ENCODE measurements at regions not wholly inside any gene's neighbourhood (a gene's known extent, or its start where the extent isn't known, plus 50 kb on each side); places are given as distances from the start of the nearest gene placed in this dataset.

GRCh38 chr2:59041139-59041538 lies 800.0 kb upstream of the FANCL start:
- Histone ChIP-seq H3K27me3 (ENCODE audit: insufficient read depth, insufficient read length) (no peaks in the 10 kb centered on the region), H3K4me1 (ENCODE audit: insufficient read depth, insufficient read length) (no peaks in the 10 kb centered on the region), H3K9ac (ENCODE audit: insufficient read length, low read depth) (no peak overlapping the region), H3K9me3 (ENCODE audit: insufficient read depth, low read length) (no peaks in the 10 kb centered on the region), H3K36me3 (ENCODE audit: insufficient read depth, insufficient read length, low read length) (no peaks in the 10 kb centered on the region), H3K4me3 (ENCODE audit: insufficient read length, low read depth) (no peak overlapping the region)
- DNase-seq (ENCODE audit: low read depth, low spot score), result no peak
- TF ChIP-seq SUZ12 (IDR thresholded peaks at IDR 0.05; ENCODE audit: extremely low read depth, insufficient read depth, insufficient read length) (no peak), YY1 (IDR thresholded peaks at IDR 0.05; ENCODE audit: insufficient read depth, insufficient read length) (no peak), ZNF274 (IDR thresholded peaks at IDR 0.05; ENCODE audit: low read depth, low read length) (no peak)

- TF ChIP-seq ZNF274 (IDR thresholded peaks at IDR 0.05; ENCODE audit: low read depth, low read length) (no peak), YY1 (IDR thresholded peaks at IDR 0.05; ENCODE audit: insufficient read depth, insufficient read length) (no peak), SUZ12 (IDR thresholded peaks at IDR 0.05; ENCODE audit: extremely low read depth, insufficient read depth, insufficient read length) (no peak)
- no peak overlapping the region for H3K9ac ChIP-seq (ENCODE audit: insufficient read length, low read depth)
- no peak overlapping the region for H3K4me3 ChIP-seq (ENCODE audit: insufficient read length, low read depth)
- no peaks in the 10 kb centered on the region for H3K4me1 ChIP-seq (ENCODE audit: insufficient read depth, insufficient read length)
- no peaks in the 10 kb centered on the region for H3K36me3 ChIP-seq (ENCODE audit: insufficient read depth, insufficient read length, low read length)
- no peak for DNase-seq (ENCODE audit: low read depth, low spot score)
- no peaks in the 10 kb centered on the region for H3K9me3 ChIP-seq (ENCODE audit: insufficient read depth, low read length)
- H3K27me3 ChIP-seq (ENCODE audit: insufficient read depth, insufficient read length), result no peaks in the 10 kb centered on the region
Observed at GRCh38 chr2:59034837-59035236, 793.7 kb upstream of the FANCL start.

DNA sequence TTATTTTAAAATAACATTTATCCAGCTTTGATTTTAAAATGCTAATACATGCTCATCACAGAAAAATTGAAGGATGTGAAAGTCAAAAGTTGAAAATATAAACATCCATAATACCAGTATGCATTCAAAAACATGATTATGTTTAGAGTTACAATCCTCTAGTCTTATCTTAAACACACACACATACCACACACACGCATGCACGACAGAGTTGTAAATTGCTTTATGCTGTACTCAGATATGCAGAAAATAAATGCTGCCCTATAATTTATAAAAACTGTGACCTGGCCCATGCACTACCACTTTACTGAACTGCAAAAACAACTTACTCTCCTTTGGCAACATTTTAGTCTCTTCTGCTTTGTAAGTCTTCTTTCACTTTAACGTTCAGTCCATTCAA lies 793.0 kb upstream of the FANCL start:
- DNase-seq (ENCODE audit: low read depth, low spot score), result no peak
- TF ChIP-seq ZNF274 (IDR thresholded peaks at IDR 0.05; ENCODE audit: low read depth, low read length), result no peak
- no peak for TF ChIP-seq YY1 (IDR thresholded peaks at IDR 0.05; ENCODE audit: insufficient read depth, insufficient read length)
- TF ChIP-seq SUZ12 (IDR thresholded peaks at IDR 0.05; ENCODE audit: extremely low read depth, insufficient read depth, insufficient read length), result no peak
- H3K9me3 ChIP-seq (ENCODE audit: insufficient read depth, low read length), result no peaks in the 10 kb centered on the region
- H3K9ac ChIP-seq (ENCODE audit: insufficient read length, low read depth), result no peak overlapping the region
- no peaks in the 10 kb centered on the region for H3K36me3 ChIP-seq (ENCODE audit: insufficient read depth, insufficient read length, low read length)
- no peak overlapping the region for H3K4me3 ChIP-seq (ENCODE audit: insufficient read length, low read depth)
- no peaks in the 10 kb centered on the region for H3K4me1 ChIP-seq (ENCODE audit: insufficient read depth, insufficient read length)
- H3K27me3 ChIP-seq (ENCODE audit: insufficient read depth, insufficient read length), result no peaks in the 10 kb centered on the region

DNA sequence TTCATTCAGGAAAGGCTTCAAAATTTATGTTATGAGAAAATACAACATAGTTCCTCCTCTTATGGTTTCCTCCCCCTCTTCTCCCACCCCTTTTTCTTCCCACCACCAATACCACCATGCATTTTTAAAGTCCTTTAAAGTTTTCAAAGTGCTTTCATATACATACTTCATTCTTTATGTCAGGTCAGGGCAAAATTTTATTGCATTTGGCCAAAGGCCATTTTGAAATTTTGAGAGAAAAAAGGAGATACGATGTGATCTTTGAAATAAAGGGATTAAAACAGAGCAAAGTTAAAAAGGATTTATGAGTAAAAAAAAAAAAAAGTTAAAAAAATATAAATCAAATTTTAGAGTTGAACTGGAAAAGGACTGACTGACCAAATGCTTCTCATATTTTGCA lies 792.5 kb upstream of the FANCL start:
- DNase-seq (ENCODE audit: low read depth, low spot score), result no peak
- Histone ChIP-seq H3K36me3 (ENCODE audit: insufficient read depth, insufficient read length, low read length) (no peaks in the 10 kb centered on the region), H3K4me1 (ENCODE audit: insufficient read depth, insufficient read length) (no peaks in the 10 kb centered on the region)

DNA sequence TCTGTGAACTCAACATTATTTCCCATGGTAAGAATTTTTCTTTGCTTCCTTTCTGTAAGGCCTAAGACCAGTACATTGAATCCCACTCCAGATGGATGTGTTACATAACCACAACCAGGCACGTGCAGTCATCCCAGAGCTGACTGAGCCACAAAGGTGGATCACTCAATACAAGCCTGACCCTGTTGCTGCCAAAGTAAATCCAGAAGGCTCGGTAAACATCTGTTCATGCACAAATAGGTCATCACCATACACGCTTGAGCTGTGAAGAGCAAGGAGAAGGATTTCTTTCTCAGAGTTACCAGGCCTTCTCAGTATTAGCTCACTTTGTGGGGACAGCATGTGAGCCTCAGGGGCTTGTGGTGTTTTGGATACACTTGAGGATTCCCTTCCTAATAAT lies 791.4 kb upstream of the FANCL start:
- no peaks in the 10 kb centered on the region for H3K9me3 ChIP-seq (ENCODE audit: insufficient read depth, low read length)
- no peak overlapping the region for H3K9ac ChIP-seq (ENCODE audit: insufficient read length, low read depth)
- no peak for TF ChIP-seq ZNF274 (IDR thresholded peaks at IDR 0.05; ENCODE audit: low read depth, low read length)
- no peak for TF ChIP-seq YY1 (IDR thresholded peaks at IDR 0.05; ENCODE audit: insufficient read depth, insufficient read length)
- no peak for TF ChIP-seq SUZ12 (IDR thresholded peaks at IDR 0.05; ENCODE audit: extremely low read depth, insufficient read depth, insufficient read length)
- DNase-seq (ENCODE audit: low read depth, low spot score), result no peak
- no peaks in the 10 kb centered on the region for H3K36me3 ChIP-seq (ENCODE audit: insufficient read depth, insufficient read length, low read length)
- H3K27me3 ChIP-seq (ENCODE audit: insufficient read depth, insufficient read length), result no peaks in the 10 kb centered on the region
- H3K4me3 ChIP-seq (ENCODE audit: insufficient read length, low read depth), result no peak overlapping the region
- H3K4me1 ChIP-seq (ENCODE audit: insufficient read depth, insufficient read length), result no peaks in the 10 kb centered on the region

More for the DNA sequence above, 792.5 kb upstream of the FANCL start:
- Histone ChIP-seq H3K27me3 (ENCODE audit: insufficient read depth, insufficient read length) (no peaks in the 10 kb centered on the region), H3K4me3 (ENCODE audit: insufficient read length, low read depth) (no peak overlapping the region), H3K9me3 (ENCODE audit: insufficient read depth, low read length) (no peaks in the 10 kb centered on the region), H3K9ac (ENCODE audit: insufficient read length, low read depth) (no peak overlapping the region)
- TF ChIP-seq SUZ12 (IDR thresholded peaks at IDR 0.05; ENCODE audit: extremely low read depth, insufficient read depth, insufficient read length), result no peak
- TF ChIP-seq ZNF274 (IDR thresholded peaks at IDR 0.05; ENCODE audit: low read depth, low read length), result no peak
- no peak for TF ChIP-seq YY1 (IDR thresholded peaks at IDR 0.05; ENCODE audit: insufficient read depth, insufficient read length)

GRCh38 chr2:59029058-59029457 lies 787.9 kb upstream of the FANCL start:
- Histone ChIP-seq H3K27me3 (ENCODE audit: insufficient read depth, insufficient read length) (no peaks in the 10 kb centered on the region), H3K9me3 (ENCODE audit: insufficient read depth, low read length) (no peaks in the 10 kb centered on the region), H3K4me3 (ENCODE audit: insufficient read length, low read depth) (no peak overlapping the region), H3K36me3 (ENCODE audit: insufficient read depth, insufficient read length, low read length) (no peaks in the 10 kb centered on the region), H3K4me1 (ENCODE audit: insufficient read depth, insufficient read length) (no peaks in the 10 kb centered on the region), H3K9ac (ENCODE audit: insufficient read length, low read depth) (no peak overlapping the region)
- TF ChIP-seq YY1 (IDR thresholded peaks at IDR 0.05; ENCODE audit: insufficient read depth, insufficient read length), result no peak
- no peak for TF ChIP-seq SUZ12 (IDR thresholded peaks at IDR 0.05; ENCODE audit: extremely low read depth, insufficient read depth, insufficient read length)
- no peak for TF ChIP-seq ZNF274 (IDR thresholded peaks at IDR 0.05; ENCODE audit: low read depth, low read length)
- DNase-seq (ENCODE audit: low read depth, low spot score), result no peak

DNA sequence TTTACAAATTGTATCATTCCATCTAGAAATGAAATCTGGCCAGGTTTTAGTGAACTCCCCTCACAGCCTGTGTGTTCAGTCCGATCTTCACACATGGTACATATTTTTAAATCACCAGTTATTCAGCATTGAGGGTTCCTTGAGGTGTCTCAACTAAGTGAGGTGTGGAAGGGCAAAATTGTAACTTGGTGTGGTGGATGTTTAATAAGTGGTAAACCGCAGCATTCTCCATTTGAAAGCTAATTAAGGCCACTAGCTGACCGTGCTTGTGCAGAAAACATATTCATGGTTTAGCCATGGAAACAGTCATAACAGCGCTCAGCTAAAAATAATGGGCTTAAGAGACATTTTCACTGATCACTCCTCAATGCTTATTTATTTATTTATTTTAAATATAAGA lies 786.2 kb upstream of the FANCL start:
- H3K9me3 ChIP-seq (ENCODE audit: insufficient read depth, low read length), result no peaks in the 10 kb centered on the region
- TF ChIP-seq SUZ12 (IDR thresholded peaks at IDR 0.05; ENCODE audit: extremely low read depth, insufficient read depth, insufficient read length) (no peak), ZNF274 (IDR thresholded peaks at IDR 0.05; ENCODE audit: low read depth, low read length) (no peak), YY1 (IDR thresholded peaks at IDR 0.05; ENCODE audit: insufficient read depth, insufficient read length) (no peak)
- H3K9ac ChIP-seq (ENCODE audit: insufficient read length, low read depth), result no peak overlapping the region
- no peak overlapping the region for H3K4me3 ChIP-seq (ENCODE audit: insufficient read length, low read depth)
- no peaks in the 10 kb centered on the region for H3K27me3 ChIP-seq (ENCODE audit: insufficient read depth, insufficient read length)
- no peaks in the 10 kb centered on the region for H3K36me3 ChIP-seq (ENCODE audit: insufficient read depth, insufficient read length, low read length)
- no peaks in the 10 kb centered on the region for H3K4me1 ChIP-seq (ENCODE audit: insufficient read depth, insufficient read length)
- no peak for DNase-seq (ENCODE audit: low read depth, low spot score)
